ENCODE measurements at regions not wholly inside any gene's neighbourhood (a gene's known extent, or its start where the extent isn't known, plus 50 kb on each side); places are given as distances from the start of the nearest gene placed in this dataset.

- DNase-seq (ENCODE audit: low spot score): no peak
- H4K20me1 ChIP-seq (ENCODE audit: low read depth): no peaks in the 10 kb centered on the region
- H3K4me1 ChIP-seq: peaks cover 14% of the 10 kb centered on the region
- Mint-ChIP-seq H3K4me3 (no peak overlapping the region), H3K27me3 (ENCODE audit: insufficient read depth, low read depth) (peaks cover 2% of the 10 kb centered on the region), H3K4me1 (peaks cover 10% of the 10 kb centered on the region), H3K27ac (no peak overlapping the region), H3K9me3 (no peaks in the 10 kb centered on the region), H3K36me3 (no peaks in the 10 kb centered on the region)
- H3K9ac ChIP-seq: no peak overlapping the region
- H3K4me3 ChIP-seq: no peak overlapping the region
- H2AFZ ChIP-seq (replicated peaks): no peak overlapping the region
- H3K9me3 ChIP-seq (ENCODE audit: low read depth): no peaks in the 10 kb centered on the region
- H3F3A ChIP-seq (ENCODE audit: low read depth): no peaks in the 10 kb centered on the region
- H3K27ac ChIP-seq: no peak overlapping the region
- no peaks in the 10 kb centered on the region for H3K27me3 ChIP-seq
- H3K79me2 ChIP-seq (ENCODE audit: low read depth): no peaks in the 10 kb centered on the region
- H3K4me2 ChIP-seq: no peak overlapping the region
- no peak for TF ChIP-seq EZH2phosphoT487 (IDR thresholded peaks at IDR 0.05)
- no peak for TF ChIP-seq EZH2 (IDR thresholded peaks at IDR 0.05)
- TF ChIP-seq, protein P1, sequence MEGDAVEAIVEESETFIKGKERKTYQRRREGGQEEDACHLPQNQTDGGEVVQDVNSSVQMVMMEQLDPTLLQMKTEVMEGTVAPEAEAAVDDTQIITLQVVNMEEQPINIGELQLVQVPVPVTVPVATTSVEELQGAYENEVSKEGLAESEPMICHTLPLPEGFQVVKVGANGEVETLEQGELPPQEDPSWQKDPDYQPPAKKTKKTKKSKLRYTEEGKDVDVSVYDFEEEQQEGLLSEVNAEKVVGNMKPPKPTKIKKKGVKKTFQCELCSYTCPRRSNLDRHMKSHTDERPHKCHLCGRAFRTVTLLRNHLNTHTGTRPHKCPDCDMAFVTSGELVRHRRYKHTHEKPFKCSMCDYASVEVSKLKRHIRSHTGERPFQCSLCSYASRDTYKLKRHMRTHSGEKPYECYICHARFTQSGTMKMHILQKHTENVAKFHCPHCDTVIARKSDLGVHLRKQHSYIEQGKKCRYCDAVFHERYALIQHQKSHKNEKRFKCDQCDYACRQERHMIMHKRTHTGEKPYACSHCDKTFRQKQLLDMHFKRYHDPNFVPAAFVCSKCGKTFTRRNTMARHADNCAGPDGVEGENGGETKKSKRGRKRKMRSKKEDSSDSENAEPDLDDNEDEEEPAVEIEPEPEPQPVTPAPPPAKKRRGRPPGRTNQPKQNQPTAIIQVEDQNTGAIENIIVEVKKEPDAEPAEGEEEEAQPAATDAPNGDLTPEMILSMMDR (IDR thresholded peaks at IDR 0.05): no peak
- no peaks in the 10 kb centered on the region for H3K36me3 ChIP-seq
Measured at GRCh38 chr12:78559886-78560285, 304.7 kb upstream of the SYT1 start.

DNA sequence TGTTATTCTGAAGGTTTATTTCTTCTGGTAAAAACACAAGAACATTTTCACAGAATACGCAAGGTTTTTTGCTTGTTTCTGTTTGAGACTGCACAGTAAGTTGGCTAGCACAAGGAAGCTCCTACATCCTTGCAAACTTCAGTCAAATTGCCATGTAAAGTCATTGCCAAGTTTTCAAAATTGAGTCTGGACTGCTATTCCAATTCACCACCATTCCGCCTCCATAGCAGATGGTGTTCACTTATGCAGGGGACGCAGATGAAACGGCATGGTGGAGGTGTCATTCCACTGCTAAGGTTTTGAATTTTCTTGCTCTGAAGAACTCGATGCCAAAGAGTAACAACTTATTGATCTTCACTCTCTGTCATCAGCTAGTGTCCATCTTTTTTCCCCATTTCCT, 303.9 kb upstream of the SYT1 start:
- Mint-ChIP-seq H3K27ac (no peak overlapping the region), H3K27me3 (ENCODE audit: insufficient read depth, low read depth) (peaks cover 2% of the 10 kb centered on the region), H3K4me3 (no peak overlapping the region), H3K9me3 (no peaks in the 10 kb centered on the region), H3K4me1 (peaks cover 10% of the 10 kb centered on the region), H3K36me3 (no peaks in the 10 kb centered on the region)
- TF ChIP-seq, protein P1 (IDR thresholded peaks at IDR 0.05): no peak
- Histone ChIP-seq H3K27me3 (no peaks in the 10 kb centered on the region), H3K4me2 (no peak overlapping the region), H3F3A (ENCODE audit: low read depth) (no peaks in the 10 kb centered on the region), H3K79me2 (ENCODE audit: low read depth) (no peaks in the 10 kb centered on the region), H3K4me3 (no peak overlapping the region), H3K27ac (no peak overlapping the region), H3K9ac (no peak overlapping the region), H4K20me1 (ENCODE audit: low read depth) (no peaks in the 10 kb centered on the region), H3K4me1 (peaks cover 14% of the 10 kb centered on the region), H3K9me3 (ENCODE audit: low read depth) (no peaks in the 10 kb centered on the region), H2AFZ (replicated peaks) (no peak overlapping the region), H3K36me3 (no peaks in the 10 kb centered on the region)
- no peak for DNase-seq (ENCODE audit: low spot score)

- TF ChIP-seq EZH2 (IDR thresholded peaks at IDR 0.05) (no peak), EZH2phosphoT487 (IDR thresholded peaks at IDR 0.05) (no peak)
- TF ChIP-seq, protein P1 (IDR thresholded peaks at IDR 0.05): peak; percentile 65
- no peak for DNase-seq (ENCODE audit: low spot score)
- H3K27ac Mint-ChIP-seq: no peak overlapping the region
- H3K27ac ChIP-seq: no peak overlapping the region
- H3K27me3 Mint-ChIP-seq (ENCODE audit: insufficient read depth, low read depth): peaks cover 2% of the 10 kb centered on the region
- peaks cover 10% of the 10 kb centered on the region for H3K4me1 Mint-ChIP-seq
- H3K27me3 ChIP-seq: no peaks in the 10 kb centered on the region
- H3F3A ChIP-seq (ENCODE audit: low read depth): no peaks in the 10 kb centered on the region
- H3K4me1 ChIP-seq: peaks cover 14% of the 10 kb centered on the region
- no peaks in the 10 kb centered on the region for H3K9me3 Mint-ChIP-seq
- H2AFZ ChIP-seq (replicated peaks): peak overlapping the region; percentile 18
- H3K36me3 ChIP-seq: no peaks in the 10 kb centered on the region
- H4K20me1 ChIP-seq (ENCODE audit: low read depth): no peaks in the 10 kb centered on the region
- no peak overlapping the region for H3K4me3 Mint-ChIP-seq
- no peaks in the 10 kb centered on the region for H3K36me3 Mint-ChIP-seq
- no peak overlapping the region for H3K9ac ChIP-seq
- H3K4me2 ChIP-seq: no peak overlapping the region
- H3K79me2 ChIP-seq (ENCODE audit: low read depth): no peaks in the 10 kb centered on the region
- H3K4me3 ChIP-seq: no peak overlapping the region
- H3K9me3 ChIP-seq (ENCODE audit: low read depth): no peaks in the 10 kb centered on the region
Measured at GRCh38 chr12:78562368-78563205, 302.0 kb upstream of the SYT1 start.

Data from neural progenitor cell (in vitro differentiated cells).